MCF 10A (cell line): ENCODE measurements at regions not wholly inside any gene's neighbourhood (a gene's known extent, or its start where the extent isn't known, plus 50 kb on each side); places are given as distances from the start of the nearest gene placed in this dataset.
"Not testable (repeated sequence)": the region's sequence is repeated elsewhere in the genome, so short reads cannot be mapped to it uniquely, and the experiment has no call there.

Source experiments
- BruUV-seq: library from RNA; stranded (reverse); fragments of 400-500 nt; replicated peaks from 2 replicates; lab custom pipeline; 2021; lab: Mats Ljungman, UMichigan
- CTCF ChIA-PET: fragments of 300-600 bp; sonication (Branson Sonifier 250); formaldehyde crosslinking; extraction: SDS; loops from one replicate; lab custom pipeline; 2021; ENCODE audit warnings: antibody characterized with exemption, inconsistent platforms; lab: Yijun Ruan, JAX
- POLR2A ChIA-PET: fragments of 300-600, 350-650 bp; sonication (Branson Sonifier 250); formaldehyde crosslinking; extraction: SDS; loops from one replicate; lab custom pipeline; 2020; ENCODE audit warnings: antibody characterized with exemption, inconsistent platforms; lab: Yijun Ruan, JAX
- DNase-seq: peaks from one replicate; pipeline ENCODE4 v3.0.0-alpha.2; 2018; ENCODE audit not compliant: unreplicated experiment
- H3K27ac Mint-ChIP-seq: one replicate; pipeline ENCODE4 v1.8.0; 2022; ENCODE audit warnings: mild to moderate bottlenecking, low read depth, mixed read lengths; ENCODE audit not compliant: unreplicated experiment
- H3K27me3 Mint-ChIP-seq: one replicate; pipeline ENCODE4 v1.8.0; 2022; ENCODE audit warnings: mixed read lengths; ENCODE audit not compliant: insufficient read depth, unreplicated experiment
- H3K36me3 Mint-ChIP-seq: one replicate; pipeline ENCODE4 v1.8.0; 2022; ENCODE audit warnings: mild to moderate bottlenecking, moderate library complexity, mixed read lengths; ENCODE audit not compliant: insufficient read depth, unreplicated experiment
- H3K4me1 Mint-ChIP-seq: one replicate; pipeline ENCODE4 v1.8.0; 2022; ENCODE audit warnings: mixed read lengths; ENCODE audit not compliant: insufficient read depth, unreplicated experiment
- H3K4me3 Mint-ChIP-seq: one replicate; pipeline ENCODE4 v1.8.0; 2022; ENCODE audit warnings: mild to moderate bottlenecking, moderate library complexity, mixed read lengths; ENCODE audit not compliant: unreplicated experiment
- H3K9me3 Mint-ChIP-seq: one replicate; pipeline ENCODE4 v1.8.0; 2022; ENCODE audit warnings: mixed read lengths; ENCODE audit not compliant: unreplicated experiment
- intact Hi-C: fragments of 100-400 bp; cut with micrococcal nuclease; formaldehyde crosslinking; loops from 2 replicates; pipeline ENCODE4 v1.14.1; 2022
- TF ChIP-seq, protein P1 (sequence below): fragments of 200-600 bp; IDR thresholded peaks from one replicate; pipeline ENCODE4 v1.8.0; 2022; ENCODE audit warnings: antibody characterized with exemption, mild to moderate bottlenecking; ENCODE audit not compliant: unreplicated experiment

DNA sequence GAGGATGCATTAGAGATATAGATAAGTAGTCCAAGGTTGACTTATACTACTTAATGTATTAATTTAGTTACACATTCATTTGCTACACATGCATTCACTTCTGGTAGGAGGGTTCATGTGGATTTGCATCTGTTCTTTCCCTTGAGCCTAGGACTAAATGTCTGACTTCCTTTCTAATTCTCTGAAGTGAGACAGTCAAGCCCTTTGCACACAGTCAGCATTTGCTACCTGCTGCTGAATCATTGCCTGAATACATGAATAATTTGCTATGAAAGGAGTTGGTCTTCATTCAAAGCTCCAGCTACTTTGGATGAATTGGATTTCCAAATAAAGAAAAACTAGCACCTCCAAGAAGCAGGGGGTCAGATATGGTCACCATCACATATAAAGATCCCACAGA lies 154.8 kb upstream of the DAB1 start:
- CTCF ChIA-PET, result interaction anchor here (0.8 kb wide), 1 partner anchor 25 kb away, joined by 3 read pairs; no protein-coding TSS in a partner anchor
- POLR2A ChIA-PET, result no interaction called here
- intact Hi-C loops, result no loop called here

DNA sequence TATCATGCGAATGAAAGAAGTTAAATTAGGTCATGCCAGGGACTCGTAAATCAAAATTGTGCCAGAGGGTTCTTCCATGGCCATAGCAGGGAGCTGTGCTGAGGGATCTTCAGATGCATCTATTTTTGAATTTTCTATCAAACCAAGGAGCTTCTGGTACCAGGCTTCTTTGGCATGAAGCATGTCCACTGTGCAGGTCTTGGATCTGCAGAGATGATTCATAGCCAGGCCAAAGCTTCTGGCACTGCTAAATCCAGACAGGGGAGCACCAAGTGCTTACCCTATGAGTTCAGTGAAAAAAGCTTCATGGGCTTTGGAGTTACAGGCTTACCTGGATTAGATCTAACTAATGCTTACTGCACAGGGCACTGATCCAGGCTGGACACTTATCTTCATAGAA lies 154.2 kb upstream of the DAB1 start:
- BruUV-seq, result no TSS peak
- H3K9me3 Mint-ChIP-seq, result no peaks in the 10 kb centered on the region
- POLR2A ChIA-PET, result no interaction called here
- H3K4me3 Mint-ChIP-seq, result no peak overlapping the region
- H3K4me1 Mint-ChIP-seq, result no peaks in the 10 kb centered on the region
- H3K27me3 Mint-ChIP-seq, result no peaks in the 10 kb centered on the region
- TF ChIP-seq, protein P1, sequence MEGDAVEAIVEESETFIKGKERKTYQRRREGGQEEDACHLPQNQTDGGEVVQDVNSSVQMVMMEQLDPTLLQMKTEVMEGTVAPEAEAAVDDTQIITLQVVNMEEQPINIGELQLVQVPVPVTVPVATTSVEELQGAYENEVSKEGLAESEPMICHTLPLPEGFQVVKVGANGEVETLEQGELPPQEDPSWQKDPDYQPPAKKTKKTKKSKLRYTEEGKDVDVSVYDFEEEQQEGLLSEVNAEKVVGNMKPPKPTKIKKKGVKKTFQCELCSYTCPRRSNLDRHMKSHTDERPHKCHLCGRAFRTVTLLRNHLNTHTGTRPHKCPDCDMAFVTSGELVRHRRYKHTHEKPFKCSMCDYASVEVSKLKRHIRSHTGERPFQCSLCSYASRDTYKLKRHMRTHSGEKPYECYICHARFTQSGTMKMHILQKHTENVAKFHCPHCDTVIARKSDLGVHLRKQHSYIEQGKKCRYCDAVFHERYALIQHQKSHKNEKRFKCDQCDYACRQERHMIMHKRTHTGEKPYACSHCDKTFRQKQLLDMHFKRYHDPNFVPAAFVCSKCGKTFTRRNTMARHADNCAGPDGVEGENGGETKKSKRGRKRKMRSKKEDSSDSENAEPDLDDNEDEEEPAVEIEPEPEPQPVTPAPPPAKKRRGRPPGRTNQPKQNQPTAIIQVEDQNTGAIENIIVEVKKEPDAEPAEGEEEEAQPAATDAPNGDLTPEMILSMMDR, result no peak
- intact Hi-C loops, result no loop called here
- DNase-seq, result no peak
- no peak overlapping the region for H3K27ac Mint-ChIP-seq
- CTCF ChIA-PET, result interaction anchor here (0.8 kb wide), 1 partner anchor 24 kb away, joined by 3 read pairs; no protein-coding TSS in a partner anchor
- no peaks in the 10 kb centered on the region for H3K36me3 Mint-ChIP-seq

More for the DNA sequence above, 154.8 kb upstream of the DAB1 start:
- Mint-ChIP-seq H3K27me3 (no peaks in the 10 kb centered on the region), H3K4me3 (no peak overlapping the region), H3K9me3 (no peaks in the 10 kb centered on the region), H3K36me3 (no peaks in the 10 kb centered on the region), H3K27ac (no peak overlapping the region), H3K4me1 (no peaks in the 10 kb centered on the region)
- BruUV-seq, result no TSS peak
- no peak for DNase-seq
- TF ChIP-seq, protein P1, result no peak

- ChIA-PET POLR2A (no interaction called here), CTCF (interaction anchor here (0.6 to 0.7 kb wide), 3 partner anchors 19 to 146 kb away, joined by 3 to 4 read pairs (median 3); no protein-coding TSS in a partner anchor)
- H3K4me3 Mint-ChIP-seq, result no peak overlapping the region
These were observed 152.9 kb upstream of the DAB1 start for GRCh38 chr1:57576756-57577155.

GRCh38 chr1:57572016-57572415 lies 148.2 kb upstream of the DAB1 start:
- no peak overlapping the region for H3K4me3 Mint-ChIP-seq
- BruUV-seq, result no TSS peak
- H3K9me3 Mint-ChIP-seq, result no peaks in the 10 kb centered on the region
- no peaks in the 10 kb centered on the region for H3K27me3 Mint-ChIP-seq
- ChIA-PET CTCF (no interaction called here), POLR2A (no interaction called here)
- DNase-seq, result no peak
- TF ChIP-seq, protein P1, result no peak
- no peaks in the 10 kb centered on the region for H3K4me1 Mint-ChIP-seq
- no peak overlapping the region for H3K27ac Mint-ChIP-seq
- peaks cover 5% of the 10 kb centered on the region for H3K36me3 Mint-ChIP-seq
- intact Hi-C loops, result no loop called here

More at GRCh38 chr1:57576756-57577155, 152.9 kb upstream of the DAB1 start:
- H3K4me1 Mint-ChIP-seq, result no peaks in the 10 kb centered on the region
- intact Hi-C loops, result no loop called here
- no peak overlapping the region for H3K27ac Mint-ChIP-seq
- TF ChIP-seq, protein P1, result no peak
- no peaks in the 10 kb centered on the region for H3K36me3 Mint-ChIP-seq
- no peaks in the 10 kb centered on the region for H3K27me3 Mint-ChIP-seq
- no peak for DNase-seq
- no peaks in the 10 kb centered on the region for H3K9me3 Mint-ChIP-seq
- no TSS peak for BruUV-seq

DNA sequence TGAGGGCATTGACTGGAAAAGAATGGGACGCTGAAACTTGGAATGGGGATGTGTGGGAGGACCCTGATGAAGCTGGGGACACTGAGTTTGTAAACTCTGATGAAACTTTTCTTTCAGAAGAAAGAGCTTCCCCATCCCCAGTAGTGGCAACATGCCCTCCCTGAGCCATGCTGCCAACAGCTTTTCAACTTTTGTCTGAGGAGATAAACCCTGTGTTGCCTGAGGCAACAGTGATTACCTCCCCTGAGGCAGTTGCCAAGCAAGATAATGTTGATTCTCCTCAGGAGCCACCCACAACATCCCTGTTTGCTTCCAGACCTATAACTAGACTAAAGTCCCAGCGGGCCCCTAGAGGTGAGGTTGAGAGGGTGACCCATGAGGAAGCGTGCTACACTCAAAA lies 134.2 kb upstream of the DAB1 start:
- H3K4me1 Mint-ChIP-seq, POLR2A ChIA-PET: not testable (repeated sequence)
- H3K27me3 Mint-ChIP-seq, result peaks cover 19% of the 10 kb centered on the region

More for the DNA sequence above, 134.2 kb upstream of the DAB1 start:
- BruUV-seq, intact Hi-C loops, H3K36me3 Mint-ChIP-seq, DNase-seq, H3K27ac Mint-ChIP-seq, H3K9me3 Mint-ChIP-seq, H3K4me3 Mint-ChIP-seq: not testable (repeated sequence)
- CTCF ChIA-PET, result interaction anchor here (0.6 to 0.7 kb wide), 2 partner anchors 19 to 457 kb away, joined by 3 to 4 read pairs; no protein-coding TSS in a partner anchor
